ENCODE measurements at regions not wholly inside any gene's neighbourhood (a gene's known extent, or its start where the extent isn't known, plus 50 kb on each side); places are given as distances from the start of the nearest gene placed in this dataset.

- no peaks in the 10 kb centered on the region for H3K36me3 Mint-ChIP-seq (ENCODE audit: low read depth, unreplicated experiment)
- no peak overlapping the region for H3K27ac Mint-ChIP-seq (ENCODE audit: unreplicated experiment)
- H3K27me3 Mint-ChIP-seq (ENCODE audit: unreplicated experiment): no peaks in the 10 kb centered on the region
- H3K4me1 Mint-ChIP-seq (ENCODE audit: unreplicated experiment): no peaks in the 10 kb centered on the region
- no peak for DNase-seq (ENCODE audit: low spot score)
- H3K9me3 Mint-ChIP-seq (ENCODE audit: unreplicated experiment): no peaks in the 10 kb centered on the region
- no peak for TF ChIP-seq CTCF (IDR thresholded peaks at IDR 0.05; ENCODE audit: unreplicated experiment)
- no peak overlapping the region for H3K4me3 Mint-ChIP-seq (ENCODE audit: unreplicated experiment)
Measured at GRCh38 chr12:87513536-87514280, 515.5 kb downstream of the C12orf50 start.

- no peak for DNase-seq (ENCODE audit: low spot score)
- Mint-ChIP-seq H3K4me3 (ENCODE audit: unreplicated experiment) (no peak overlapping the region), H3K4me1 (ENCODE audit: unreplicated experiment) (no peaks in the 10 kb centered on the region)
Measured at GRCh38 chr12:87511371-87511770, 517.8 kb downstream of the C12orf50 start.

GRCh38 chr12:87509237-87509820 lies 519.9 kb downstream of the C12orf50 start:
- TF ChIP-seq CTCF (IDR thresholded peaks at IDR 0.05; ENCODE audit: unreplicated experiment): no peak
- DNase-seq (ENCODE audit: low spot score): no peak
- H3K4me1 Mint-ChIP-seq (ENCODE audit: unreplicated experiment): no peaks in the 10 kb centered on the region
- H3K27ac Mint-ChIP-seq (ENCODE audit: unreplicated experiment): no peak overlapping the region
- no peaks in the 10 kb centered on the region for H3K36me3 Mint-ChIP-seq (ENCODE audit: low read depth, unreplicated experiment)
- H3K27me3 Mint-ChIP-seq (ENCODE audit: unreplicated experiment): peaks cover 2% of the 10 kb centered on the region
- no peak overlapping the region for H3K4me3 Mint-ChIP-seq (ENCODE audit: unreplicated experiment)
- no peaks in the 10 kb centered on the region for H3K9me3 Mint-ChIP-seq (ENCODE audit: unreplicated experiment)

More at GRCh38 chr12:87511371-87511770, 517.8 kb downstream of the C12orf50 start:
- Mint-ChIP-seq H3K36me3 (ENCODE audit: low read depth, unreplicated experiment) (no peaks in the 10 kb centered on the region), H3K27me3 (ENCODE audit: unreplicated experiment) (peaks cover 2% of the 10 kb centered on the region), H3K27ac (ENCODE audit: unreplicated experiment) (no peak overlapping the region), H3K9me3 (ENCODE audit: unreplicated experiment) (no peaks in the 10 kb centered on the region)
- TF ChIP-seq CTCF (IDR thresholded peaks at IDR 0.05; ENCODE audit: unreplicated experiment): no peak

DNA sequence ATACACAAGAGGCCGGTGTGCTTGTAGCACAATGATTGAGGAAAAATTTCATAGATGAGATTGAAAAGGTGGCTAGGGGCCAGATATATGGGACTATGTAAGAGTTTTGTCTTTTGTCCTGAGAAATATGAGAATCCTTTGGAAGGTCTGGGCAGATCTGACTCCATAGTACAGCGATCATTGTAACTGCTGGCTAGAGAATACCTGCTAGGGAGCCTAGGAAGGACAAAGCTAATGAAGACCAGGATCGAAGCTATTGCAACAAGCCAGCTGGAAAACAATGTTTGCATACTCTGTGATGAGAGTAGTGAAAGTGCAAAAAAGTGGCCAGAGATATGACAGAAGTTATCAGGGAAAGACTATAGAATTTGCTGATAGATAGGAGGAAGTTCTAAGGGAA lies 537.6 kb downstream of the C12orf50 start:
- no peak for DNase-seq (ENCODE audit: low spot score)
- Mint-ChIP-seq H3K36me3 (ENCODE audit: low read depth, unreplicated experiment) (no peaks in the 10 kb centered on the region), H3K9me3 (ENCODE audit: unreplicated experiment) (no peaks in the 10 kb centered on the region), H3K27ac (ENCODE audit: unreplicated experiment) (no peak overlapping the region), H3K4me1 (ENCODE audit: unreplicated experiment) (no peaks in the 10 kb centered on the region), H3K27me3 (ENCODE audit: unreplicated experiment) (no peaks in the 10 kb centered on the region), H3K4me3 (ENCODE audit: unreplicated experiment) (no peak overlapping the region)
- no peak for TF ChIP-seq CTCF (IDR thresholded peaks at IDR 0.05; ENCODE audit: unreplicated experiment)

- Mint-ChIP-seq H3K4me3 (ENCODE audit: unreplicated experiment) (no peak overlapping the region), H3K36me3 (ENCODE audit: low read depth, unreplicated experiment) (no peaks in the 10 kb centered on the region), H3K4me1 (ENCODE audit: unreplicated experiment) (no peaks in the 10 kb centered on the region), H3K9me3 (ENCODE audit: unreplicated experiment) (no peaks in the 10 kb centered on the region), H3K27ac (ENCODE audit: unreplicated experiment) (no peak overlapping the region), H3K27me3 (ENCODE audit: unreplicated experiment) (no peaks in the 10 kb centered on the region)
- no peak for DNase-seq (ENCODE audit: low spot score)
- no peak for TF ChIP-seq CTCF (IDR thresholded peaks at IDR 0.05; ENCODE audit: unreplicated experiment)
Measured at GRCh38 chr12:87491089-87491488, 538.1 kb downstream of the C12orf50 start.
